GM18870 (cell line): ENCODE measurements at regions not wholly inside any gene's neighbourhood (a gene's known extent, or its start where the extent isn't known, plus 50 kb on each side); places are given as distances from the start of the nearest gene placed in this dataset.

ENCODE experiments used
- ATAC-seq: cut with Tn5 transposase; IDR thresholded peaks from one replicate; pipeline ENCODE4 v1.9.1; 2021; ENCODE audit warnings: moderate library complexity; ENCODE audit not compliant: unreplicated experiment

- ATAC-seq = no peak
Observed at GRCh38 chr19:28521614-28522544, 691.1 kb downstream of the UQCRFS1 start.

- no peak for ATAC-seq
Observed at GRCh38 chr19:28520998-28521568, 691.9 kb downstream of the UQCRFS1 start.

GRCh38 chr19:28519952-28520861, 692.7 kb downstream of the UQCRFS1 start:
- no peak for ATAC-seq

- ATAC-seq = no peak
Observed at GRCh38 chr19:28519218-28519779, 693.7 kb downstream of the UQCRFS1 start.

GRCh38 chr19:28516415-28516872, 696.5 kb downstream of the UQCRFS1 start:
- ATAC-seq = no peak

GRCh38 chr19:28514166-28514565, 698.8 kb downstream of the UQCRFS1 start:
- ATAC-seq = no peak

- ATAC-seq = no peak
Observed at GRCh38 chr19:28511655-28512054, 701.3 kb downstream of the UQCRFS1 start.

GRCh38 chr19:28509079-28509895, 703.7 kb downstream of the UQCRFS1 start:
- ATAC-seq = no peak

GRCh38 chr19:28508666-28509065, 704.3 kb downstream of the UQCRFS1 start:
- ATAC-seq = no peak

- no peak for ATAC-seq
Observed at GRCh38 chr19:28505933-28506332, 707.0 kb downstream of the UQCRFS1 start.

- ATAC-seq = no peak
Observed at GRCh38 chr19:28505134-28505533, 707.8 kb downstream of the UQCRFS1 start.

GRCh38 chr19:28504727-28505126, 708.2 kb downstream of the UQCRFS1 start:
- no peak for ATAC-seq

- ATAC-seq = no peak
Observed at GRCh38 chr19:28504139-28504538, 708.8 kb downstream of the UQCRFS1 start.

GRCh38 chr19:28502879-28503734, 709.8 kb downstream of the UQCRFS1 start:
- no peak for ATAC-seq

- no peak for ATAC-seq
Observed at GRCh38 chr19:28501976-28502375, 711.0 kb downstream of the UQCRFS1 start.

GRCh38 chr19:28500982-28501630, 711.8 kb downstream of the UQCRFS1 start:
- no peak for ATAC-seq

GRCh38 chr19:28500296-28500695, 712.7 kb downstream of the UQCRFS1 start:
- no peak for ATAC-seq

- no peak for ATAC-seq
Observed at GRCh38 chr19:28498404-28498976, 714.5 kb downstream of the UQCRFS1 start.
